Bronchial epithelial cell (primary cell): ENCODE measurements at regions not wholly inside any gene's neighbourhood (a gene's known extent, or its start where the extent isn't known, plus 50 kb on each side); places are given as distances from the start of the nearest gene placed in this dataset.

Experiments
- DNase-seq: peaks from one replicate; pipeline ENCODE4 v3.0.0-alpha.2; 2010; ENCODE audit warnings: low read depth
- FAIRE-seq: peaks from 2 replicates; lab custom pipeline; 2011; peaks lifted over from hg19 to GRCh38; lab: Jason Lieb, UNC
- H3K27me3 ChIP-seq: 2 replicates; pipeline ENCODE4 v1.5.1; 2011; ENCODE audit warnings: low read length; ENCODE audit not compliant: control insufficient read depth, insufficient read depth
- H3K36me3 ChIP-seq: 2 replicates; pipeline ENCODE4 v1.5.1; 2011; ENCODE audit warnings: low read length; ENCODE audit not compliant: control insufficient read depth, insufficient read depth
- H3K4me3 ChIP-seq: 2 replicates; pipeline ENCODE4 v1.5.1; 2011; ENCODE audit warnings: mild to moderate bottlenecking, low read depth, low read length, control low read depth
- CTCF ChIP-seq: IDR thresholded peaks from 2 replicates; pipeline ENCODE4 v1.5.1; 2011; ENCODE audit warnings: mild to moderate bottlenecking, moderate library complexity, low read length, control low read depth, inconsistent platforms; ENCODE audit not compliant: insufficient read depth, severe bottlenecking

GRCh38 chr5:126000507-126000906 is 422.7 kb upstream of the GRAMD2B start:
- TF ChIP-seq CTCF = no peak
- DNase-seq = no peak
- Histone ChIP-seq H3K27me3 (no peaks in the 10 kb centered on the region), H3K4me3 (no peak overlapping the region), H3K36me3 (no peaks in the 10 kb centered on the region)
- no peak for FAIRE-seq

- H3K4me3 ChIP-seq = no peak overlapping the region
- FAIRE-seq (no peak), DNase-seq (no peak)
- no peak for TF ChIP-seq CTCF
- H3K27me3 ChIP-seq = no peaks in the 10 kb centered on the region
- no peaks in the 10 kb centered on the region for H3K36me3 ChIP-seq
Measured at GRCh38 chr5:126002222-126002897, 420.8 kb upstream of the GRAMD2B start.

GRCh38 chr5:126003309-126003708 is 419.9 kb upstream of the GRAMD2B start:
- no peak overlapping the region for H3K4me3 ChIP-seq
- TF ChIP-seq CTCF = no peak
- no peaks in the 10 kb centered on the region for H3K36me3 ChIP-seq
- H3K27me3 ChIP-seq = no peaks in the 10 kb centered on the region
- DNase-seq (peak; percentile 11), FAIRE-seq (no peak)

GRCh38 chr5:126004636-126005035 is 418.6 kb upstream of the GRAMD2B start:
- Histone ChIP-seq H3K36me3 (no peaks in the 10 kb centered on the region), H3K4me3 (no peak overlapping the region), H3K27me3 (no peaks in the 10 kb centered on the region)
- FAIRE-seq (no peak), DNase-seq (no peak)
- no peak for TF ChIP-seq CTCF

GRCh38 chr5:126007841-126008240 is 415.4 kb upstream of the GRAMD2B start:
- FAIRE-seq (no peak), DNase-seq (peak; percentile 22)

More at GRCh38 chr5:126007841-126008240, 415.4 kb upstream of the GRAMD2B start:
- no peaks in the 10 kb centered on the region for H3K36me3 ChIP-seq
- no peaks in the 10 kb centered on the region for H3K27me3 ChIP-seq
- no peak for TF ChIP-seq CTCF
- H3K4me3 ChIP-seq = no peak overlapping the region
